WERI-Rb-1 (cell line): ENCODE measurements at regions not wholly inside any gene's neighbourhood (a gene's known extent, or its start where the extent isn't known, plus 50 kb on each side); places are given as distances from the start of the nearest gene placed in this dataset.

Experiments used
- DNase-seq: peaks from one replicate; pipeline ENCODE4 v3.0.0-alpha.2; 2020
- H3K27ac ChIP-seq: fragments of 250-450 bp; sonication (Bioruptor Pico); 2 replicates; pipeline ENCODE4 v1.5.1; 2020; ENCODE audit warnings: mild to moderate bottlenecking, moderate library complexity
- H3K27me3 ChIP-seq: fragments of 250-450 bp; sonication (Bioruptor Pico); 2 replicates; pipeline ENCODE4 v1.5.1; 2021; ENCODE audit warnings: mild to moderate bottlenecking, low read depth, moderate library complexity; ENCODE audit not compliant: insufficient read depth, severe bottlenecking
- H3K36me3 ChIP-seq: fragments of 250-450 bp; sonication (Bioruptor Pico); 2 replicates; pipeline ENCODE4 v1.5.1; 2020; ENCODE audit warnings: mild to moderate bottlenecking, moderate library complexity
- H3K4me3 ChIP-seq: 2 replicates; pipeline ENCODE4 v1.5.1; 2011; ENCODE audit warnings: low read depth, mild to moderate bottlenecking, control low read depth, low read length
- H3K9me3 ChIP-seq: fragments of 250-450 bp; sonication (Bioruptor Pico); 2 replicates; pipeline ENCODE4 v1.5.1; 2021; ENCODE audit warnings: mild to moderate bottlenecking, moderate library complexity; ENCODE audit not compliant: severe bottlenecking
- CTCF ChIP-seq: IDR thresholded peaks from 2 replicates; pipeline ENCODE4 v1.5.1; 2011; ENCODE audit warnings: low read depth, mild to moderate bottlenecking, control low read depth, inconsistent platforms, low read length

DNA sequence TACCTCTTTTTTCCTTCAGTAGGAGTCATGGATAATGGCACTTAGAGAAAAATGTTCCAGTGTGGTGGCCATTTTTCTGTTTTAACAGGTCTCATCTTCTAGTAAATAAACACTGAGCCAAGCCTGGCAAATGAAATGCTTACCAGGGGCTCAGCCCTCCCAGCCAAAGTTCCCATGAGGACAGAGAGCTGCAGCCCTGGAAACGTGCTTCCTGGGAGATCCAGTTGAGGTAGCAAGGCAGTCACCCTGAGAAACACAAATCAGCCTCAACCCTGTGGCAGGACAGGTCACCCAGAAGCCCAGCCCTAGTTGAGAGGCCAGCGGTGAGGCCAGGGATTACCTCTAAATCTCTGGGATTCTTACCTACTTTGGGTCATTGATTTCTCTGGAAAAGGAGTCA is 140.1 kb downstream of the LNPK start:
- DNase-seq: no peak
- TF ChIP-seq CTCF: no peak

DNA sequence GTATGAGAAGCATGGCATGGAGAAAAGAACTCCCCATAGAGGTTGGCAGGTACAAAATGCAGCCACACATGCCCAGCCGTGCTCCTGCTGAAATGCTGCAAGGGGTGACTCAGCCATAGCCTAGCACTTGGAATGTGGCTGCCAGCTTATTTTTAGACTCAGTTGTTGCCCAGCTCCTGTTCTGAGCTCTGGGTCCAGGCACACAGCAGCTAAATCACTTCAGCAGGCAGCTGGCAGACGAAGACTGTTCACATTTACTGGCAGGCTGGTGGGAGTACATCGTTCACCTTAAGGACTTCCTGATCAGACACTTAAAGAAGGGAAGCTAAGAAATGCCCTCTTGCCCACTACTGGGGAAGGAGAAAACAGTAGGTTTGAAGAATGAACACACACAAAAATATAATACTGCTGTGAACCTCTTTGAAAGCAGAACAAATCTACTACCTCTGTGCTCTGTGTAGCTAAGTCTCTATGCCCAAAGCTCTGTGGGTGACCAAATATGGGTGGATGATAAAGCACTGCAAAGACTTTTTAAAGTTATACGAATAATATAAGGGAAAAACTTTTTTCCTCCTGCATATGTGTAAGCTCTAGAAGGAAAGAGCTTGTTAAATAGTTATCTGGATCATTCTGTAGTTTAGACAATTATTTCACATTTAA is 146.1 kb downstream of the LNPK start:
- no peak for DNase-seq
- Histone ChIP-seq H3K27me3 (peaks cover 46% of the 10 kb centered on the region), H3K27ac (no peak overlapping the region), H3K9me3 (no peaks in the 10 kb centered on the region), H3K36me3 (no peaks in the 10 kb centered on the region), H3K4me3 (no peak overlapping the region)
- no peak for TF ChIP-seq CTCF

More for the DNA sequence above, 140.1 kb downstream of the LNPK start:
- Histone ChIP-seq H3K9me3 (no peaks in the 10 kb centered on the region), H3K36me3 (no peaks in the 10 kb centered on the region), H3K27me3 (peaks cover 55% of the 10 kb centered on the region), H3K4me3 (no peak overlapping the region), H3K27ac (no peak overlapping the region)

DNA sequence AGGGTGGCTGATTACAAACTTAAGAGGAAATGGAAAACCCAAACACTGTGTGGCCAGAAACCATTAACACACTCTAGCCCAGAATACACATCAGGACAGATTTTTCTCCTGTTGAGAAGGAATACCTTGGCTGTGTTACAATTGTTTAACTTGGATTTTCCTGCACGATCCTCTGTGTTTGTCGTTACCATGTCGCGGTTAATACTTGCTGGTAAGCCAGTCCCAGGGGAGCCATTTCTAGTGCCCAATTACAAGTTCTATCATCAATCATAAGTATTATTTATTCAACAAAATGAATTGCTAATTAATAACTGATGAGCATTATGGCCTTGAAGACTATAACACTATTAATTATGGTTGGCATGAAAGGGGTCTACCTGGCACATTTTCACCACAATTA is 146.8 kb downstream of the LNPK start:
- TF ChIP-seq CTCF: no peak
- Histone ChIP-seq H3K27me3 (peaks cover 46% of the 10 kb centered on the region), H3K4me3 (no peak overlapping the region), H3K9me3 (no peaks in the 10 kb centered on the region), H3K27ac (no peak overlapping the region), H3K36me3 (no peaks in the 10 kb centered on the region)
- DNase-seq: no peak

GRCh38 chr2:175854665-175855064 is 147.4 kb downstream of the LNPK start:
- Histone ChIP-seq H3K36me3 (no peaks in the 10 kb centered on the region), H3K27me3 (peaks cover 47% of the 10 kb centered on the region), H3K4me3 (no peak overlapping the region), H3K9me3 (no peaks in the 10 kb centered on the region), H3K27ac (no peak overlapping the region)
- no peak for TF ChIP-seq CTCF
- no peak for DNase-seq

GRCh38 chr2:175854129-175854528 is 147.9 kb downstream of the LNPK start:
- Histone ChIP-seq H3K27ac (no peak overlapping the region), H3K4me3 (no peak overlapping the region), H3K9me3 (no peaks in the 10 kb centered on the region), H3K27me3 (peaks cover 45% of the 10 kb centered on the region), H3K36me3 (no peaks in the 10 kb centered on the region)
- no peak for TF ChIP-seq CTCF
- DNase-seq: no peak

DNA sequence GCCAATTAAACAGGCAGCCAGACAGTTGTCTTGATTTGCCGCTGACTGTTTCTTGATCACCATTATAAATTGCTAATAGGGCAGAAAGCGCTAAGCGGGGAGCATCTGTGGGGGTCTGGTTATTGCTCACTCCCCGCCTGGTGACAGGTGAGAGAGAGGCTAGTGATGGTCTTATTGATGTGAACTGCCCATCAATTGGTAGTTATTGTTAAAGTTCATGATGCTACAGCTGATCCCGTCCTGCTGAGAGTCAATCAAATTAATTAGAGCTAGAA is 148.5 kb downstream of the LNPK start:
- TF ChIP-seq CTCF: no peak
- no peak for DNase-seq
- no peak overlapping the region for H3K27ac ChIP-seq
- no peak overlapping the region for H3K4me3 ChIP-seq
- H3K27me3 ChIP-seq: peaks cover 47% of the 10 kb centered on the region
- no peaks in the 10 kb centered on the region for H3K9me3 ChIP-seq
- no peaks in the 10 kb centered on the region for H3K36me3 ChIP-seq
